AG10803 (cell line): ENCODE measurements at regions not wholly inside any gene's neighbourhood (a gene's known extent, or its start where the extent isn't known, plus 50 kb on each side); places are given as distances from the start of the nearest gene placed in this dataset.

Experiments used
- DNase-seq: peaks from one replicate; pipeline ENCODE4 v3.0.0; 2010; ENCODE audit warnings: low read depth
- H3K4me3 ChIP-seq: 2 replicates; pipeline ENCODE4 v1.5.1; 2011; ENCODE audit warnings: mild to moderate bottlenecking, low read length, control low read depth
- CTCF ChIP-seq: conservative IDR thresholded peaks from 2 replicates; pipeline ENCODE4 v1.5.1; 2011; ENCODE audit warnings: mild to moderate bottlenecking, low read length, control low read depth, inconsistent platforms

DNA sequence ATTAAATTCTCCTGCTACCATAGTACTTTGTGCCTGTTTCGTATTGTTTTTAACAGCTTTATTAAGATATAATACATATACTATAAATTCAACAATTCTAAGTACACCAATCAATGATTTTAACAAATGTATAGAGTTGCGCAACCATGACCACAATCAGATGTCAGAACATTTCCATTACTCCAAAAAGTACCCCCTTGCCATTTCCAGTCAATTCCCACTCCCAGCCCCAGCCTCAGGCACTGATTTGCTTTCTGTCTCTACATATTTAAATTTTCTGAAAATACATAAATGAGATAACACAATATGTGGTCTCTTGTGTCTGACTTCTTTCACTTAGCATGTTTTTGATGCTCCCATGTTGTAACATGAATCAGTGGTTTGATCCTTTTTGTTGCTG is 193.9 kb downstream of the FIGN start:
- no peak for TF ChIP-seq CTCF

DNA sequence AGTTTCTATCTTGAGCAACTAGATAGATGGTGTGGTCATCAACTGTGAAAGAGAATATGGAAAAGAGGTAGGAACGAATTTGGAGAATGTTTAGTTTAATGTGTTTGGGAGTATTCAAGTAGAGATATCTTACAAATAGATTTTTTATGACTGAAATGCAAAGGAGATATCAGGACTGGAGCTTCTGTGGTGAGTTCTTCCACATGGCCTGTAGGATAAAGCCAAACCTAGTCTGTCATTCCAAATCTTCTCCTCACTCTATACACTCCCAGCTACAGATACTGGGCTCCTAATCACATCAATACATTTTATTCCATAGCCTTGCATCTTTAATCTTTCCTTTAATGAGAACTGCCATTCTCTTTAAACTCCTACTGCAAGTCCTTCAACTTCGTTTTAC is 194.3 kb downstream of the FIGN start:
- H3K4me3 ChIP-seq, result no peak overlapping the region
- no peak for TF ChIP-seq CTCF
- DNase-seq, result no peak

More for the DNA sequence above, 193.9 kb downstream of the FIGN start:
- DNase-seq, result no peak
- H3K4me3 ChIP-seq, result no peak overlapping the region

GRCh38 chr2:163528640-163529217 is 207.1 kb downstream of the FIGN start:
- no peak overlapping the region for H3K4me3 ChIP-seq
- no peak for DNase-seq
- no peak for TF ChIP-seq CTCF

DNA sequence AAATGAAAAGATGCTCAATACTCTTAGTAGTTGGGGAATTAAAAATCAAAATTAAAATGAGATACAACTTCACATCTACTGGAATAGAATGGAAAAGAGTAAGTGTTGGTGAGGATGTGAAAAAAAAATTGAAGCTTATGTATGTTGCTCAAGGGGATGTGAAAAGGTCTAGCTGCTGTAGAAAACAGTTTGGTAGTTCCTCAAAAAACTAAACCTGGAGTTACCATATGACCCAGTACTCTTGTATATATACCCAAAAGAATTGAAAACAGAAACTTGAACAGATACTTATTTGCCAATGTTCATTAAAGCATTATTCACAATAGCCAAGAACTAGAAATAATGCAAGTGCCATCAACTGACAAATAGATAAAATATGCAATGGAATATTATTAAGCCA is 208.4 kb downstream of the FIGN start:
- TF ChIP-seq CTCF, result no peak
- no peak overlapping the region for H3K4me3 ChIP-seq
- DNase-seq, result no peak

DNA sequence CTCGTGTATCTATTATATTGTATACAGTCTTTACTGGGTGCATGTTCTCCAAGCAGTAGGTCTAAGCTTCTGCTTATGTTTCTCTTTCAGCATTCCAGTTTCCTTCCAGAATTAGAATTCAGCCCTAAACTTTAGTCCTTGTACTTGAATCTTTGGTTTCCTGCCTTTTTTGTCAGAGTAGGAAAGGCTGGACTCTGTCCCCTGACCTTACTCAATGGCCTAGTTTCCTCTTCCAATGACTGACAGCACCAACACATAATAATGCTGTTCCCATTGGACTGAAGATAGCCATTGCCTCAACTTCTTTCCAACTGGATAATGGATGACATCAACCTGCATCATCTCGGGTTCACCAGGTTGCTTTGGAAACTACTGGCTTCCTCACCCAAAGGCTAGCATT is 217.0 kb downstream of the FIGN start:
- H3K4me3 ChIP-seq, result no peak overlapping the region
- TF ChIP-seq CTCF, result no peak
- no peak for DNase-seq

DNA sequence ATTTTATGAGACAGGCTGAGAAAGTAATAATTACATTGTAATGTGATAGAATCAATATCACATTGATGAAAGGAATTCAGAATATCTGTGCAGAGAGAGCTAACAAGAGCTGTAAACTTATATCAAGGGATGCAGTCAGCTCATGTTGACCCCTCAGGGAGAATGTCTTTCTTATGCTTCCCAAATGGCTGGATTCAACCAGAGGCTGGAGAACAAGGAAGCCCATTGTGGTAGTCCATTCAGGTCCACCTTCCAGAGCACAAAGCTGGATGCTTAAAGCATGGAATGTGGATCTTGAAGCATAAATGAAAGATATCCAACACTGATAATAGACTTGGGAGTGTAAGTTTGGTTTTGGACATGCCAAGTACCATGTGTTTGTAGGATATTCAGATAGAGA is 220.0 kb downstream of the FIGN start:
- H3K4me3 ChIP-seq, result no peak overlapping the region
- DNase-seq, result no peak
- TF ChIP-seq CTCF, result no peak

- DNase-seq, result no peak
- H3K4me3 ChIP-seq, result no peak overlapping the region
- TF ChIP-seq CTCF, result no peak
Observed at GRCh38 chr2:163505281-163505680, 230.5 kb downstream of the FIGN start.
